Astrocyte (in vitro differentiated cells and primary cell): ENCODE measurements at regions not wholly inside any gene's neighbourhood (a gene's known extent, or its start where the extent isn't known, plus 50 kb on each side); places are given as distances from the start of the nearest gene placed in this dataset.

Experiments
- DNase-seq: peaks from one replicate; pipeline ENCODE4 v3.0.0-alpha.2; 2010; ENCODE audit warnings: low read depth
- FAIRE-seq: peaks from 2 replicates; lab custom pipeline; 2011; peaks lifted over from hg19 to GRCh38; lab: Jason Lieb, UNC
- H2AFZ ChIP-seq: 2 replicates; pipeline ENCODE4 v1.6.0; 2012; ENCODE audit warnings: low read depth, low read length, inconsistent platforms
- H3K27ac ChIP-seq: 2 replicates; pipeline ENCODE4 v1.5.1; 2011; ENCODE audit warnings: low read depth, low read length, inconsistent platforms
- H3K27me3 ChIP-seq: 2 replicates; pipeline ENCODE4 v1.6.0; 2011; ENCODE audit warnings: low read length, inconsistent platforms; ENCODE audit not compliant: insufficient read depth
- H3K36me3 ChIP-seq: 2 replicates; pipeline ENCODE4 v1.5.1; 2011; ENCODE audit warnings: low read length, inconsistent platforms; ENCODE audit not compliant: insufficient read depth
- H3K4me1 ChIP-seq: 2 replicates; pipeline ENCODE4 v1.5.1; 2011; ENCODE audit warnings: low read length, inconsistent platforms; ENCODE audit not compliant: insufficient read depth
- H3K4me2 ChIP-seq: 2 replicates; pipeline ENCODE4 v1.6.0; 2012; ENCODE audit warnings: low read length, inconsistent platforms
- H3K4me3 ChIP-seq: 2 replicates; pipeline ENCODE4 v1.5.1; 2011; ENCODE audit warnings: low read depth, mild to moderate bottlenecking, low read length, inconsistent platforms; ENCODE audit not compliant: insufficient read depth
- H3K79me2 ChIP-seq: 2 replicates; pipeline ENCODE4 v1.6.0; 2012; ENCODE audit warnings: mild to moderate bottlenecking, low read length, inconsistent platforms; ENCODE audit not compliant: insufficient read depth
- H3K9ac ChIP-seq: 2 replicates; pipeline ENCODE4 v1.6.0; 2012; ENCODE audit warnings: mild to moderate bottlenecking, low read length, inconsistent platforms
- H3K9me3 ChIP-seq: 2 replicates; pipeline ENCODE4 v1.5.1; 2012; ENCODE audit warnings: low read depth, mild to moderate bottlenecking, low read length, inconsistent platforms; ENCODE audit not compliant: insufficient read depth
- H4K20me1 ChIP-seq: 2 replicates; pipeline ENCODE4 v1.6.0; 2012; ENCODE audit warnings: low read length, inconsistent platforms; ENCODE audit not compliant: insufficient read depth
- H3K27ac Mint-ChIP-seq: one replicate; pipeline ENCODE4 v1.8.0; 2021; ENCODE audit warnings: mild to moderate bottlenecking, mixed read lengths; ENCODE audit not compliant: unreplicated experiment
- H3K27me3 Mint-ChIP-seq: one replicate; pipeline ENCODE4 v1.8.0; 2021; ENCODE audit warnings: low read depth, mixed read lengths; ENCODE audit not compliant: unreplicated experiment
- H3K36me3 Mint-ChIP-seq: one replicate; pipeline ENCODE4 v1.8.0; 2021; ENCODE audit warnings: low read depth, mixed read lengths; ENCODE audit not compliant: unreplicated experiment
- H3K4me1 Mint-ChIP-seq: one replicate; pipeline ENCODE4 v1.8.0; 2021; ENCODE audit warnings: low read depth, mixed read lengths; ENCODE audit not compliant: unreplicated experiment
- H3K4me3 Mint-ChIP-seq: one replicate; pipeline ENCODE4 v1.8.0; 2021; ENCODE audit warnings: mild to moderate bottlenecking, moderate library complexity, mixed read lengths; ENCODE audit not compliant: unreplicated experiment
- H3K9me3 Mint-ChIP-seq: one replicate; pipeline ENCODE4 v1.8.0; 2021; ENCODE audit warnings: mild to moderate bottlenecking, mixed read lengths; ENCODE audit not compliant: unreplicated experiment
- CTCF ChIP-seq: IDR thresholded peaks from 2 replicates; pipeline ENCODE4 v1.5.1; 2011; ENCODE audit warnings: low read depth, mild to moderate bottlenecking, inconsistent platforms, low read length, moderate library complexity; ENCODE audit not compliant: insufficient read depth
- EZH2 ChIP-seq: IDR thresholded peaks from 2 replicates; pipeline ENCODE4 v1.6.1; 2012; ENCODE audit warnings: mild to moderate bottlenecking, low read length, inconsistent platforms; ENCODE audit not compliant: insufficient read depth

- H3K4me2 ChIP-seq = peak overlapping the region; percentile 1
- H2AFZ ChIP-seq = no peak overlapping the region
- H3K9me3 ChIP-seq = no peaks in the 10 kb centered on the region
- no peaks in the 10 kb centered on the region for H3K27me3 ChIP-seq
- H3K4me3 ChIP-seq = no peak overlapping the region
- no peaks in the 10 kb centered on the region for H3K9me3 Mint-ChIP-seq
- H3K4me3 Mint-ChIP-seq = no peak overlapping the region
- DNase-seq (no peak), FAIRE-seq (no peak)
- H3K4me1 ChIP-seq = no peaks in the 10 kb centered on the region
- H3K36me3 Mint-ChIP-seq = no peaks in the 10 kb centered on the region
- no peak for TF ChIP-seq CTCF
- TF ChIP-seq EZH2 = no peak
- no peaks in the 10 kb centered on the region for H4K20me1 ChIP-seq
- H3K27ac ChIP-seq = no peak overlapping the region
- no peaks in the 10 kb centered on the region for H3K4me1 Mint-ChIP-seq
- H3K27ac Mint-ChIP-seq = peak overlapping the region; percentile 5
- H3K79me2 ChIP-seq = no peaks in the 10 kb centered on the region
- no peaks in the 10 kb centered on the region for H3K36me3 ChIP-seq
- H3K27me3 Mint-ChIP-seq = peaks cover 2% of the 10 kb centered on the region
- H3K9ac ChIP-seq = no peak overlapping the region
These were observed 1010.0 kb downstream of the XPNPEP1 start for GRCh38 chr10:108913300-108913699.

- peak overlapping the region; percentile 83 for H2AFZ ChIP-seq
- peaks cover under 1% of the 10 kb centered on the region for H3K27me3 Mint-ChIP-seq
- peak overlapping the region; percentile 89 for H3K4me3 Mint-ChIP-seq
- H3K4me2 ChIP-seq = peak overlapping the region; percentile 94
- H3K79me2 ChIP-seq = no peaks in the 10 kb centered on the region
- no peaks in the 10 kb centered on the region for H3K36me3 ChIP-seq
- no peaks in the 10 kb centered on the region for H3K4me1 ChIP-seq
- DNase-seq (peak; percentile 64), FAIRE-seq (no peak)
- no peaks in the 10 kb centered on the region for H4K20me1 ChIP-seq
- peak overlapping the region; percentile 48 for H3K27ac ChIP-seq
- H3K9me3 ChIP-seq = peaks cover 3% of the 10 kb centered on the region
- no peaks in the 10 kb centered on the region for H3K4me1 Mint-ChIP-seq
- no peak for TF ChIP-seq EZH2
- peak; percentile 40 for TF ChIP-seq CTCF
- peak overlapping the region; percentile 78 for H3K9ac ChIP-seq
- peak overlapping the region; percentile 70 for H3K27ac Mint-ChIP-seq
- no peaks in the 10 kb centered on the region for H3K27me3 ChIP-seq
- H3K4me3 ChIP-seq = peak overlapping the region; percentile 78
- H3K36me3 Mint-ChIP-seq = no peaks in the 10 kb centered on the region
- H3K9me3 Mint-ChIP-seq = no peaks in the 10 kb centered on the region
These were observed 1011.3 kb downstream of the XPNPEP1 start for GRCh38 chr10:108911814-108912541.

- Histone ChIP-seq H3K9ac (no peak overlapping the region), H3K79me2 (no peaks in the 10 kb centered on the region), H3K27ac (no peak overlapping the region), H4K20me1 (no peaks in the 10 kb centered on the region), H3K4me2 (no peak overlapping the region), H3K36me3 (no peaks in the 10 kb centered on the region), H3K27me3 (no peaks in the 10 kb centered on the region), H3K4me3 (no peak overlapping the region), H2AFZ (no peak overlapping the region), H3K4me1 (no peaks in the 10 kb centered on the region), H3K9me3 (peaks cover 3% of the 10 kb centered on the region)
- Mint-ChIP-seq H3K4me1 (peaks cover 3% of the 10 kb centered on the region), H3K9me3 (no peaks in the 10 kb centered on the region), H3K4me3 (no peak overlapping the region), H3K27ac (no peak overlapping the region), H3K36me3 (no peaks in the 10 kb centered on the region), H3K27me3 (no peaks in the 10 kb centered on the region)
- DNase-seq = no peak
- no peak for FAIRE-seq
- TF ChIP-seq CTCF = no peak
- TF ChIP-seq EZH2 = no peak
These were observed 1015.2 kb downstream of the XPNPEP1 start for GRCh38 chr10:108908096-108908495.
